Mesothelial cell of epicardium (in vitro differentiated cells): ENCODE measurements at regions not wholly inside any gene's neighbourhood (a gene's known extent, or its start where the extent isn't known, plus 50 kb on each side); places are given as distances from the start of the nearest gene placed in this dataset.

Source experiments
- DNase-seq, 2 experiments: peaks; one replicate each; pipeline ENCODE4 v3.0.0; 2021; ENCODE audit warnings: low spot score in 2 of 2; ENCODE audit not compliant: unreplicated experiment in 2 of 2
- H3K27ac Mint-ChIP-seq: 2 replicates; pipeline ENCODE4 v1.8.0; 2021; ENCODE audit warnings: mixed read lengths
- H3K27me3 Mint-ChIP-seq: 2 replicates; pipeline ENCODE4 v1.8.0; 2021; ENCODE audit warnings: low read depth, mixed read lengths
- H3K36me3 Mint-ChIP-seq: 2 replicates; pipeline ENCODE4 v1.8.0; 2021; ENCODE audit warnings: mixed read lengths
- H3K4me1 Mint-ChIP-seq: 2 replicates; pipeline ENCODE4 v1.8.0; 2021; ENCODE audit warnings: mixed read lengths
- H3K4me3 Mint-ChIP-seq: 2 replicates; pipeline ENCODE4 v1.8.0; 2021; ENCODE audit warnings: mild to moderate bottlenecking, moderate library complexity, mixed read lengths
- H3K9me3 Mint-ChIP-seq: 2 replicates; pipeline ENCODE4 v1.8.0; 2021; ENCODE audit warnings: mixed read lengths
- CTCF ChIP-seq: fragments of 200-600 bp; sonication (generic); IDR thresholded peaks from one replicate; pipeline ENCODE4 v1.5.0; 2021; ENCODE audit warnings: antibody characterized with exemption; ENCODE audit not compliant: unreplicated experiment

- no peak for TF ChIP-seq CTCF
- Mint-ChIP-seq H3K36me3 (no peaks in the 10 kb centered on the region), H3K27ac (no peak overlapping the region), H3K4me1 (peaks cover 34% of the 10 kb centered on the region), H3K9me3 (no peaks in the 10 kb centered on the region), H3K4me3 (no peak overlapping the region), H3K27me3 (no peaks in the 10 kb centered on the region)
- no peak for DNase-seq
Measured at GRCh38 chr14:71533800-71534199, 398.4 kb upstream of the RGS6 start.

- DNase-seq, result no peak
- Mint-ChIP-seq H3K27me3 (no peaks in the 10 kb centered on the region), H3K36me3 (no peaks in the 10 kb centered on the region), H3K4me3 (no peak overlapping the region), H3K4me1 (peaks cover 41% of the 10 kb centered on the region), H3K9me3 (no peaks in the 10 kb centered on the region), H3K27ac (no peak overlapping the region)
- no peak for TF ChIP-seq CTCF
Measured at GRCh38 chr14:71534506-71534905, 397.7 kb upstream of the RGS6 start.

GRCh38 chr14:71536015-71536740, 396.1 kb upstream of the RGS6 start:
- Mint-ChIP-seq H3K4me1 (peaks cover 50% of the 10 kb centered on the region), H3K4me3 (no peak overlapping the region), H3K36me3 (no peaks in the 10 kb centered on the region), H3K27ac (no peak overlapping the region), H3K27me3 (no peaks in the 10 kb centered on the region), H3K9me3 (no peaks in the 10 kb centered on the region)
- DNase-seq, result no peak
- TF ChIP-seq CTCF, result no peak

- peak overlapping the region; percentile 83 for H3K27ac Mint-ChIP-seq
- peaks cover 50% of the 10 kb centered on the region for H3K4me1 Mint-ChIP-seq
Measured at GRCh38 chr14:71536927-71537772, 395.1 kb upstream of the RGS6 start.

GRCh38 chr14:71538288-71538687, 393.9 kb upstream of the RGS6 start:
- H3K4me3 Mint-ChIP-seq, result no peak overlapping the region
- DNase-seq, result no peak
- TF ChIP-seq CTCF, result no peak
- H3K27ac Mint-ChIP-seq, result no peak overlapping the region
- H3K27me3 Mint-ChIP-seq, result no peaks in the 10 kb centered on the region
- H3K9me3 Mint-ChIP-seq, result no peaks in the 10 kb centered on the region
- no peaks in the 10 kb centered on the region for H3K36me3 Mint-ChIP-seq
- peaks cover 44% of the 10 kb centered on the region for H3K4me1 Mint-ChIP-seq

More at GRCh38 chr14:71536927-71537772, 395.1 kb upstream of the RGS6 start:
- H3K9me3 Mint-ChIP-seq, result no peaks in the 10 kb centered on the region
- no peak for DNase-seq
- no peaks in the 10 kb centered on the region for H3K36me3 Mint-ChIP-seq
- TF ChIP-seq CTCF, result no peak
- H3K27me3 Mint-ChIP-seq, result no peaks in the 10 kb centered on the region
- no peak overlapping the region for H3K4me3 Mint-ChIP-seq
